GM23248 (cell line): ENCODE measurements at regions not wholly inside any gene's neighbourhood (a gene's known extent, or its start where the extent isn't known, plus 50 kb on each side); places are given as distances from the start of the nearest gene placed in this dataset.

Experiments used
- DNase-seq: peaks from one replicate; pipeline ENCODE4 v3.0.0-alpha.2; 2015
- H2AFZ ChIP-seq: fragments of 200-600 bp; sonication (generic); 2 replicates; pipeline ENCODE4 v1.6.1; 2016; ENCODE audit warnings: antibody characterized with exemption
- H3F3A ChIP-seq: fragments of 200-600 bp; sonication (generic); 2 replicates; pipeline ENCODE4 v1.6.1; 2016; ENCODE audit warnings: mild to moderate bottlenecking, antibody characterized with exemption, mixed run types; ENCODE audit not compliant: insufficient read depth
- H3K27ac ChIP-seq: fragments of 200-600 bp; sonication (generic); 2 replicates; pipeline ENCODE4 v1.5.1; 2016; ENCODE audit warnings: mild to moderate bottlenecking
- H3K27me3 ChIP-seq: fragments of 200-600 bp; sonication (generic); replicated peaks from 2 replicates; pipeline ENCODE4 v1.6.1; 2016; ENCODE audit warnings: mild to moderate bottlenecking; ENCODE audit not compliant: insufficient read depth
- H3K36me3 ChIP-seq: fragments of 200-600 bp; sonication (generic); 2 replicates; pipeline ENCODE4 v1.6.1; 2016; ENCODE audit warnings: low read depth, mild to moderate bottlenecking
- H3K4me1 ChIP-seq: fragments of 200-600 bp; sonication (generic); 2 replicates; pipeline ENCODE4 v1.6.1; 2016; ENCODE audit warnings: mild to moderate bottlenecking; ENCODE audit not compliant: insufficient read depth
- H3K4me2 ChIP-seq: fragments of 200-600 bp; sonication (generic); one replicate; pipeline ENCODE4 v1.6.1; 2016; ENCODE audit warnings: mild to moderate bottlenecking; ENCODE audit not compliant: unreplicated experiment
- H3K4me3 ChIP-seq: fragments of 200-600 bp; sonication (generic); 2 replicates; pipeline ENCODE4 v1.5.1; 2016; ENCODE audit warnings: mild to moderate bottlenecking
- H3K79me2 ChIP-seq: fragments of 200-600 bp; sonication (generic); 2 replicates; pipeline ENCODE4 v1.6.1; 2016; ENCODE audit warnings: mild to moderate bottlenecking; ENCODE audit not compliant: insufficient read depth
- H3K9ac ChIP-seq: fragments of 200-600 bp; sonication (generic); 2 replicates; pipeline ENCODE4 v1.6.1; 2016; ENCODE audit warnings: mild to moderate bottlenecking
- H3K9me2 ChIP-seq: fragments of 200-600 bp; sonication (generic); 2 replicates; pipeline ENCODE4 v1.6.1; 2016; ENCODE audit warnings: mixed run types, mild to moderate bottlenecking, moderate library complexity; ENCODE audit not compliant: insufficient read depth
- H3K9me3 ChIP-seq: fragments of 200-600 bp; sonication (generic); one replicate; pipeline ENCODE4 v1.6.1; 2017; ENCODE audit warnings: low read depth
- H4K20me1 ChIP-seq: fragments of 200-600 bp; sonication (generic); 2 replicates; pipeline ENCODE4 v1.6.0; 2016; ENCODE audit not compliant: insufficient read depth
- EZH2 ChIP-seq: fragments of 200-600 bp; sonication (generic); IDR thresholded peaks from 2 replicates; pipeline ENCODE4 v1.6.1; 2018; ENCODE audit warnings: antibody characterized with exemption, mild to moderate bottlenecking; ENCODE audit not compliant: insufficient read depth, poor library complexity, severe bottlenecking
- EZH2phosphoT487 ChIP-seq: fragments of 200-600 bp; sonication (generic); IDR thresholded peaks from 2 replicates; pipeline ENCODE4 v1.6.1; 2018; ENCODE audit warnings: antibody characterized with exemption, moderate library complexity, mild to moderate bottlenecking, low read depth; ENCODE audit not compliant: insufficient read depth
- WGBS, 2 experiments: methylation state at CpG; one replicate each; pipeline ENCODE4 v1.1.6; 2015 to 2017; ENCODE audit warnings: low lambda C conversion rate in 2 of 2, low coverage in 1 of 2; ENCODE audit errors: missing lambda C conversion rate in 2 of 2; 5-methylcytosine and 5-hydroxymethylcytosine counted together
- in situ Hi-C: fragments of 300-500 bp; cut with MboI; formaldehyde crosslinking; loops from 2 replicates; pipeline ENCODE4 v1.15.0; 2020

- Histone ChIP-seq H3K4me2 (no peak overlapping the region), H3K9me2 (no peaks in the 10 kb centered on the region), H2AFZ (no peak overlapping the region), H3K9me3 (no peaks in the 10 kb centered on the region), H4K20me1 (no peaks in the 10 kb centered on the region), H3K4me3 (no peak overlapping the region), H3K27ac (no peak overlapping the region), H3K79me2 (no peaks in the 10 kb centered on the region), H3K27me3 (peaks cover 4% of the 10 kb centered on the region; the same call in 1 of the 2 replicates), H3K36me3 (no peaks in the 10 kb centered on the region), H3K9ac (no peak overlapping the region), H3K4me1 (no peaks in the 10 kb centered on the region), H3F3A (no peaks in the 10 kb centered on the region)
- in situ Hi-C loops, result no loop called here
- WGBS, 2 experiments, result 81 to 85% methylated on average over 12 of the region's 12 CpGs
- DNase-seq, result no peak
- TF ChIP-seq EZH2, result no peak
Observed at GRCh38 chr9:126107693-126108092, 218.9 kb upstream of the MVB12B start.

GRCh38 chr9:126108240-126108639 lies 218.4 kb upstream of the MVB12B start:
- peak; percentile 32 for DNase-seq
- no peak overlapping the region for H3K9ac ChIP-seq
- no peaks in the 10 kb centered on the region for H3F3A ChIP-seq
- no peaks in the 10 kb centered on the region for H3K9me3 ChIP-seq
- H3K27ac ChIP-seq, result no peak overlapping the region
- H2AFZ ChIP-seq, result no peak overlapping the region
- in situ Hi-C loops, result no loop called here
- H3K36me3 ChIP-seq, result no peaks in the 10 kb centered on the region
- H3K27me3 ChIP-seq, result peaks cover 8% of the 10 kb centered on the region; the same call in 1 of the 2 replicates
- no peaks in the 10 kb centered on the region for H3K79me2 ChIP-seq
- H4K20me1 ChIP-seq, result no peaks in the 10 kb centered on the region
- H3K4me2 ChIP-seq, result no peak overlapping the region
- 7 to 17% methylated on average over 8 to 11 of the region's 11 CpGs for WGBS, 2 experiments
- H3K4me1 ChIP-seq, result no peaks in the 10 kb centered on the region
- H3K9me2 ChIP-seq, result no peaks in the 10 kb centered on the region
- no peak for TF ChIP-seq EZH2phosphoT487
- no peak for TF ChIP-seq EZH2
- no peak overlapping the region for H3K4me3 ChIP-seq

- H3K36me3 ChIP-seq, result no peaks in the 10 kb centered on the region
- in situ Hi-C loops, result no loop called here
- H3K27ac ChIP-seq, result no peak overlapping the region
- H3K9me2 ChIP-seq, result no peaks in the 10 kb centered on the region
- no peak overlapping the region for H3K9ac ChIP-seq
- H4K20me1 ChIP-seq, result no peaks in the 10 kb centered on the region
- no peaks in the 10 kb centered on the region for H3K4me1 ChIP-seq
- peaks cover 11% of the 10 kb centered on the region for H3K27me3 ChIP-seq
- no peaks in the 10 kb centered on the region for H3K79me2 ChIP-seq
- H2AFZ ChIP-seq, result no peak overlapping the region
- no peak overlapping the region for H3K4me2 ChIP-seq
- no peak for DNase-seq
- H3F3A ChIP-seq, result no peaks in the 10 kb centered on the region
- TF ChIP-seq EZH2, result no peak
- no peak for TF ChIP-seq EZH2phosphoT487
- H3K9me3 ChIP-seq, result no peaks in the 10 kb centered on the region
- no peak overlapping the region for H3K4me3 ChIP-seq
Observed at GRCh38 chr9:126109575-126109974, 217.1 kb upstream of the MVB12B start.

GRCh38 chr9:126111556-126111955 lies 215.1 kb upstream of the MVB12B start:
- in situ Hi-C loops, result no loop called here
- no peaks in the 10 kb centered on the region for H3K9me3 ChIP-seq
- H3K27me3 ChIP-seq, result peaks cover 16% of the 10 kb centered on the region
- H3K9me2 ChIP-seq, result no peaks in the 10 kb centered on the region
- H3K36me3 ChIP-seq, result no peaks in the 10 kb centered on the region
- no peak overlapping the region for H2AFZ ChIP-seq
- 34 to 40% methylated on average over 5 of the region's 5 CpGs for WGBS, 2 experiments
- H3K79me2 ChIP-seq, result no peaks in the 10 kb centered on the region
- H3K4me3 ChIP-seq, result no peak overlapping the region
- H3K4me1 ChIP-seq, result no peaks in the 10 kb centered on the region
- no peak overlapping the region for H3K4me2 ChIP-seq
- no peaks in the 10 kb centered on the region for H4K20me1 ChIP-seq
- H3F3A ChIP-seq, result no peaks in the 10 kb centered on the region
- H3K27ac ChIP-seq, result no peak overlapping the region
- DNase-seq, result no peak
- no peak overlapping the region for H3K9ac ChIP-seq
- TF ChIP-seq EZH2, result no peak
- no peak for TF ChIP-seq EZH2phosphoT487

GRCh38 chr9:126112135-126112720 lies 214.4 kb upstream of the MVB12B start:
- H3F3A ChIP-seq, result no peaks in the 10 kb centered on the region
- no peaks in the 10 kb centered on the region for H4K20me1 ChIP-seq
- in situ Hi-C loops, result no loop called here
- H3K27ac ChIP-seq, result no peak overlapping the region
- no peaks in the 10 kb centered on the region for H3K79me2 ChIP-seq
- H3K36me3 ChIP-seq, result no peaks in the 10 kb centered on the region
- WGBS, 2 experiments, result 68 to 73% methylated on average over 11 of the region's 11 CpGs
- H3K27me3 ChIP-seq, result peaks cover 20% of the 10 kb centered on the region
- TF ChIP-seq EZH2 (no peak), EZH2phosphoT487 (no peak)
- no peak overlapping the region for H3K4me2 ChIP-seq
- no peaks in the 10 kb centered on the region for H3K9me2 ChIP-seq
- H3K4me3 ChIP-seq, result no peak overlapping the region
- no peak overlapping the region for H2AFZ ChIP-seq
- H3K9ac ChIP-seq, result no peak overlapping the region
- no peak for DNase-seq
- no peaks in the 10 kb centered on the region for H3K4me1 ChIP-seq
- no peaks in the 10 kb centered on the region for H3K9me3 ChIP-seq
